ENCODE measurements at regions not wholly inside any gene's neighbourhood (a gene's known extent, or its start where the extent isn't known, plus 50 kb on each side); places are given as distances from the start of the nearest gene placed in this dataset.
"Not testable (repeated sequence)": the region's sequence is repeated elsewhere in the genome, so short reads cannot be mapped to it uniquely, and the experiment has no call there.

- DNase-seq (ENCODE audit: low read depth in 4 of 4, low spot score in 2 of 4), result no peak
Observed at GRCh38 chr5:154653764-154654485, 101.3 kb upstream of the LARP1 start.

GRCh38 chr5:154653418-154653763, 101.8 kb upstream of the LARP1 start:
- DNase-seq (ENCODE audit: low read depth in 4 of 4, low spot score in 2 of 4), result no peak

- DNase-seq (ENCODE audit: low read depth in 4 of 4, low spot score in 2 of 4), result no peak
Observed at GRCh38 chr5:154652746-154653417, 102.3 kb upstream of the LARP1 start.

GRCh38 chr5:154651795-154652194, 103.4 kb upstream of the LARP1 start:
- DNase-seq (ENCODE audit: low read depth in 4 of 4, low spot score in 2 of 4), result not testable (repeated sequence)

- no peak for DNase-seq (ENCODE audit: low read depth in 4 of 4, low spot score in 2 of 4)
Observed at GRCh38 chr5:154648706-154649105, 106.5 kb upstream of the LARP1 start.

- DNase-seq (ENCODE audit: low read depth in 4 of 4, low spot score in 2 of 4), result no peak
Observed at GRCh38 chr5:154648229-154648628, 106.9 kb upstream of the LARP1 start.

GRCh38 chr5:154647761-154648145, 107.4 kb upstream of the LARP1 start:
- no peak for DNase-seq (ENCODE audit: low read depth in 4 of 4, low spot score in 2 of 4)

- DNase-seq (ENCODE audit: low read depth in 4 of 4, low spot score in 2 of 4), result no peak
Observed at GRCh38 chr5:154647114-154647760, 107.9 kb upstream of the LARP1 start.

GRCh38 chr5:154646745-154647113, 108.4 kb upstream of the LARP1 start:
- DNase-seq (ENCODE audit: low read depth in 4 of 4, low spot score in 2 of 4), result no peak

- no peak for DNase-seq (ENCODE audit: low read depth in 4 of 4, low spot score in 2 of 4)
Observed at GRCh38 chr5:154644745-154645411, 110.3 kb upstream of the LARP1 start.

GRCh38 chr5:154642499-154643245, 112.5 kb upstream of the LARP1 start:
- no peak for DNase-seq (ENCODE audit: low read depth in 4 of 4, low spot score in 2 of 4)

- DNase-seq (ENCODE audit: low read depth in 4 of 4, low spot score in 2 of 4), result not testable (repeated sequence)
Observed at GRCh38 chr5:154640213-154640831, 114.9 kb upstream of the LARP1 start.

- DNase-seq (ENCODE audit: low read depth in 4 of 4, low spot score in 2 of 4), result not testable (repeated sequence)
Observed at GRCh38 chr5:154636786-154637185, 118.4 kb upstream of the LARP1 start.

- not testable (repeated sequence) for DNase-seq (ENCODE audit: low read depth in 4 of 4, low spot score in 2 of 4)
Observed at GRCh38 chr5:154636271-154636670, 118.9 kb upstream of the LARP1 start.

GRCh38 chr5:154633744-154634143, 121.4 kb upstream of the LARP1 start:
- not testable (repeated sequence) for DNase-seq (ENCODE audit: low read depth in 4 of 4, low spot score in 2 of 4)

- no peak for DNase-seq (ENCODE audit: low read depth in 4 of 4, low spot score in 2 of 4)
Observed at GRCh38 chr5:154631141-154631540, 124.0 kb upstream of the LARP1 start.

- DNase-seq (ENCODE audit: low read depth in 4 of 4, low spot score in 2 of 4), result no peak
Observed at GRCh38 chr5:154630410-154630809, 124.8 kb upstream of the LARP1 start.

GRCh38 chr5:154628685-154629084, 126.5 kb upstream of the LARP1 start:
- DNase-seq (ENCODE audit: low read depth in 4 of 4, low spot score in 2 of 4), result no peak

GRCh38 chr5:154627698-154628678, 127.2 kb upstream of the LARP1 start:
- DNase-seq (ENCODE audit: low read depth in 4 of 4, low spot score in 2 of 4), result no peak

All from left renal cortex interstitium (tissue), 4 donors.